NCI-H226 (cell line): ENCODE measurements at regions not wholly inside any gene's neighbourhood (a gene's known extent, or its start where the extent isn't known, plus 50 kb on each side); places are given as distances from the start of the nearest gene placed in this dataset.

Experiments
- DNase-seq: peaks from one replicate; pipeline ENCODE4 v3.0.0-alpha.2; 2015

- peak; percentile 3 for DNase-seq
These were observed 277.4 kb upstream of the PITX2 start for GRCh38 chr4:110900213-110900769.

- peak; percentile 56 for DNase-seq
These were observed 279.6 kb upstream of the PITX2 start for GRCh38 chr4:110902500-110902899.

DNA sequence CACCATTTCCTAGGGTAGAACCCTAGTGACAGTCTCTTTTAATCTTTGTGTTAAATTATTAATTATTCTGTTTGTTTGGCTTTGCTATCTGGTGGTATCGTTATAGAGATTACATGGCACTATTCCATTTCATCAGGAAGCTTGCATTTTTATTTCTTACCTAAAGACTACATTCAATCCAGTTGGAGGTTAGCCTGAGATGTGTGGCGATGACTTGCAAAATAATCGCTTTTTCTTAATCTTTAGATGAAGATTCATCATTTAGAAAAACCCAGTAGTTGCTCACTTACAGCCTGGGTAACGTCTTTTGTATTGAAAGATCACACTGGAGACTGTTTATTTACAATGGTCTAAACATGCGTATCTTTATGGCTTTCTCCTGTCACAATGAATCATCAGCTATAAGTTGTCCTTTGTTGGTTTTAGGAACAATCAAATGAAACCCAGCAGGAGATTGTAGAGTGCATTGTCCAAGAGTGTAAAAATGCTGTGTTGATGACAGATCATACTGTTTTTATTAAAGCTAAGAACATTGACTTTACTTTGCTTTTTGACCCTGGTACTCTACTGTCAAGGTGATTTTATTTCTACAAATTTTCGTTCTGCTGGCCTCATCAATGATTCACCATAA is 281.7 kb upstream of the PITX2 start:
- DNase-seq = no peak

- peak; percentile 1 for DNase-seq
These were observed 282.5 kb upstream of the PITX2 start for GRCh38 chr4:110905367-110905766.

GRCh38 chr4:110907801-110908313 is 285.0 kb upstream of the PITX2 start:
- DNase-seq = no peak

- DNase-seq = no peak
These were observed 291.9 kb upstream of the PITX2 start for GRCh38 chr4:110914791-110915190.

- no peak for DNase-seq
These were observed 292.4 kb upstream of the PITX2 start for GRCh38 chr4:110915301-110915700.

DNA sequence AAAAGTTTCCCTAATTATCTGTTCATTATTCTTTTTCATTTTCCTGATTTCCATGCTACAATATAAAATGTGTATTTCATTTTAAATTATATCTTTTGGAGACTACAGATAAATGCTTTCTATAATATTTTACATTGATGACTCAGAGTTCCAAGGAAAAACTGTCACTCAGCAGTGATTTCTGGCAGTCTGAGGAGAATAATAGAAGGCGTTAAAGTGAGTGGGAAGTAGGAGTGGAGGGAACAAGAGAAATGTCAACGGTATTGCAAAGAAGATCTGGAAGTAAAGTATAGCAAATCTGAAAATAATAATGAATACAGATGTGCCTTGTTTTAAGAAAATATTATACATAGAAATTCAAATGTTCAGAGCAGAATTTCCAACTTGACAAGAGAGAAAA is 293.6 kb upstream of the PITX2 start:
- no peak for DNase-seq

DNA sequence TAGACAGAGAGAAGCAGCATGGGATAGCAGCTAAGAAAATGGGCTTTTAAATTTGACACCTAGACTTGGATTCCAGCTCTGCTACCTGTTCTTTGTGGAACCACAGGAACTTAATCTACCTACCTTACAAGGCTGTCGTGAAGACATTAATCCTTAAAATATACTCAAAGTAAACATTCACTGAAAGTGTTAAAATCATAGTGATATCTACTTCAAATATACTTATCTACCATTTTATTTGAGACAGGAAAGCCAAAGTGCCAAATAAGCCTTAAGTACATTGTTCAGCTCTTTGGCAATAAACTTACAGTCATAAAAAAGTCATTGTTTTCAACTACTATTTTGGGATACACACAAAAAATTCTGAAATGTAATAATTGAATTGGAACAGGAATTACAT is 295.0 kb upstream of the PITX2 start:
- DNase-seq = no peak

DNA sequence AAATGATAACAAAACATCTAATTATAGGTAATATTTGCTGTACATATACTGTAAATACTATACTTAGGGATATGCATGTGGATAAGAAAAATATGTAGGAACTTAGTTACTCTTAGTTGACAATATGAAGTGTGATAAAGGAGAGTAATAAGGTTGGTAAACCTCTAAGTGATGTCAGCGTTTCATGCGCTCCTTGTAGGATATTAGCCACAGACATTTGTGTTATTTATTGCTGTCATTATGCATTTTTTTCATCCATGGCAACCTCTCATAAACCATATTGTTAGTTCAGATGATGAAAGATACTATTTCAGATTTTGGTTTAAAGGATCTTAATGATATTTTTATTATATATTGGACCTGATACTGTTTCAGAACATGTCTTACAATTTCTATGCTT is 298.1 kb upstream of the PITX2 start:
- DNase-seq = no peak

GRCh38 chr4:110924761-110925160 is 301.9 kb upstream of the PITX2 start:
- no peak for DNase-seq

- DNase-seq = no peak
These were observed 304.0 kb upstream of the PITX2 start for GRCh38 chr4:110926841-110927400.

- DNase-seq = no peak
These were observed 310.5 kb upstream of the PITX2 start for GRCh38 chr4:110933341-110933740.

GRCh38 chr4:110944501-110944900 is 321.6 kb upstream of the PITX2 start:
- no peak for DNase-seq

- DNase-seq = no peak
These were observed 322.7 kb upstream of the PITX2 start for GRCh38 chr4:110945600-110945999.

DNA sequence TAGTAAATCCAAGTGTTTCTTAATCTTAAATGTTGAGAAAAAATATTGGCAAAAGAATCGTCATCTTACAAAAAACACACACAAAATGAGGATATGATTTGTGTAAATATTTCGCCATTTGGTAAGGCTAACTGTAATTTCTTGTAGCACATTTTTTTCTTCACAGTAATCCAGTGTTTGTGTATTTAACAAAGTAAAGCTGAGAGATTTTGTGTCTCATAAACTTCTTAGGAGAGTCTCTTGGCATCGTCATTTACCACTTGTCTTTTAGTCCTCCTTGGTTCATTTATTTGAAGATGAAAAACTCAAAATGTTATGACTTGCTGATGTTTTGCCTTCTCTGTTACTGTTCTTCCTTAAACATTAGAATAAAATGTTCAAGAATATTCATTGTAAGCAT is 326.7 kb upstream of the PITX2 start:
- no peak for DNase-seq

DNA sequence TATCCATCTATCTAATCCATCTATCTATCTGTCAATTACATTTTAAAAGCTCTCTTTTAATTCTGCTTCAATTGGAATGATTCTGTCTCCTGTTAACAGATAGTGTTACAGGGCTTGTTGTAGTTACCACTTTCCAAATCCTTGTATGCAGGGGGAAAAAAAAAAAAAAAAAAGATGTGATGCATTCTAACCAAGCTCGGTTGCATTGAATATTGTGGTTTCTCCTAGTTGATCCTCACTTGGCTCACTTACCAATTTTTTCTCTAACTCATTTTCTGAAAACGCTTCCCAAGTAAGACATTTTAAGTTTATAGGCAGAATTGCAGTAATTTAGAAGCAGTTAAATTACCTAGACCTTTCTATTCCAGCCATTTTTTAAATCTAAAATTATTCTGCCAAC is 327.9 kb upstream of the PITX2 start:
- no peak for DNase-seq

DNA sequence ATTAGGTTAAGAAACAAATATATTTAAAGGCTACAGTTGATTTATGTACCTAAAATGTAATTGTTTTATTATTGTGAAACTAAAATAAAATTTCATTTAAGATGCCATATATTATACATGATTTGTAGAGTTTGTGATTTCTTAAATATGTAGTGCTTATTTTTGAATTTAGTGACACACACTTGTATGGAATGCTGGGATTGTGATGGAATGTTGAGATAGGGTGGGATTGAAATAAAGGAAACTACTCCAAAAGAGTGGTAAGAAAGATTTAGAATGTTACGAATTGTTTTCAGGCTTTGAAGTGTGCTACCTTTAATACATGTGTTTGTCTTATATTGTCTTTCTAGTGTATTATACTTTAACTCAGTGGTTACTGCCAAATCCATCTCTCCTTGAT is 330.3 kb upstream of the PITX2 start:
- DNase-seq = peak; percentile 7

DNA sequence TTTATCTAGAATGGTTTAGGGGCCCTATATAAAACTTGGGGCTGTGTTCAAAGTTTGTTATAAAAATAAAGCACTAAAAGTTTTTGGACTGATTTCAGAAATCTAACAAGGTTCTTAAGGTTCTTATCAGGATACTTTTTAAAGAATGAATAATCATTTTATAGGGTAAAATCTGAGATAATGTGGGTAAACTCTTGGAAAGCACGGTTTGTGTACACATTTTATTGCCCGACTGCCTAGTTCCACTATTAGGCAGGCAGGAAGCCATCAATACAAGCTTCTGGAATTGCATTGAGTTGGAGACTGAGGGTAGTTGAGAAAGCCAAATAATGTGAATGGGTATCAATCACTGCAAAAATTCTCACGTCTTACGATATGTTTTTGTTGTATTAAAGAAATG is 331.0 kb upstream of the PITX2 start:
- DNase-seq = no peak

DNA sequence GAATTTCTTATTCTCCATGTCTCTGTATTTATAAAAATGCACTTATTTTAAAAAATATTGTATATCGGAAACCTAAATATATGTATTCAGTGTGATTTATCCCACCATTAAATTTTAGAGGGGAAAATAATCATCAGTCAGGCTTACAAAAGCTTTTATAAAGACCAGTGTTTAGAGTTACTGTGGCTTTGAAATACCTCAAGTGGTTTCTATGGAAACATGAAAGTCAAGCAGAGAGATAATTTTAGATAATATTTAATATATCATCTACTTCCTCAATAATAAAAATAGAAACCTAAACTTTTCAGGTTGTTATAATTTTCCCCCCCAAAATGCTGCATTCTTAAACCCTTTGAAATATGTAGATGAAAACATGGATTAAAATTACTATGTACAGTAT is 332.9 kb upstream of the PITX2 start:
- no peak for DNase-seq

DNA sequence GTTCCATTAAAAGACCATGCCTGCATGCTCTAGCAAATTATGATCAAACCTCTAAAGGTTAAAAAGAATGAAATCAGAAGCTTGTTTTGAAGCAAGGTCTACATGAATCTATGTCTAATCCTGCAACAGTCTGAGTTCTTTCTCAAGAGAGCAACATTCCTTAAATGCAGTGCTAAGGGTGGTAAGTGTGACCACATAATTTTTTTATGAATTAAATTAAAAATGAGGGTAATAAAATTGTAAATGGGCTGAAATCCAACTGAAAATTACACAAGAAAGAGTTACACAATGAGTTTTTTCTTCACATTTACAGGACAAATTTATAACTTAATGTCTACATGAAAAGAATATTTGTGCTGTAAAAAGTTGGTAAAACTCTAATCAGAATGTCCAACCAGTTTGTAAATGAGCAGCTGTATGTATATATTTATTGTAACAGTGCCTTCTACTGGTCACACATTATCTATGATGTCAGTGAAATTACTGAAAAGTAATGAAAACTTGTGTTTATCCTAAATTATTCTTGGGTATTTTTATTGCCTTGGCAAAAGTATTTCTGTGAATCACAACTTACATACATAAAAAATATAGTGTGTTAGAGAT is 336.3 kb upstream of the PITX2 start:
- no peak for DNase-seq

DNA sequence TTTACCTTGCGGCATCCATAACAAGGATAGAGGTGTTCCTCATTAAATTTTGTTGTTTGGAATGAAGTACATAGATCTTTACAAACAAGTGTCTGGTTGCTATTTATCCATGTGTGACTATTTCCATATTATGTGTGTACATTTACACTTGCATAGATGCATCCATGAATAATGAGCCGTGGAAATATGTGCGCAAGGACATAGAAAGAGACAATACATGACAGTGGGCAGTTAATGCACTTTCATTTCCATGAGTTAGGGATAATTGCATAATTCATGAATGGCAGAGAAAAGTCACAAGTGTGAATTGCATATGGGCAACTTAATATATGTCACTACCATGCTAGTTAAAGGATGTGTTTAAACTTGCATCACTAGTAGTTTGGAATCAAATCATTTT is 338.2 kb upstream of the PITX2 start:
- no peak for DNase-seq

DNA sequence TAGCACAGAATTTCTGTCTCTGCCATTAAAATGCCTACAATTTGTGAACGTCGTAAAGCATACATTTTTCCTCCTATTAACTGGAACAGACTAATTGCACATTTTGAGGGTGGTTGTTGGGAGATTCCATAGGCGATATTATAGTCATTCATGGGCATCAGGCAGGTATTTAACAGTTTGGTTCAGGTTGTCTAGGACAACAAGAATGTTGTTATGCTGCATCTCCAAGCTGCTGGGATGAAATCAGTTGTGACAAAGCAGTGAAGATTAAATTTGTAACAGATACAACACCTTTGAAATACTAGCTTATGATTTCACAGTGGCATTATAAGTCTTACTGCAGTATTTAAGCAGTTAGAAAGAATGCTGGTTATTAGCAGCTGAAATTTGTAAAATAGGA is 339.7 kb upstream of the PITX2 start:
- DNase-seq = no peak

- DNase-seq = no peak
These were observed 340.9 kb upstream of the PITX2 start for GRCh38 chr4:110963662-110964280.
